ENCODE measurements at regions not wholly inside any gene's neighbourhood (a gene's known extent, or its start where the extent isn't known, plus 50 kb on each side); places are given as distances from the start of the nearest gene placed in this dataset.
A peak's percentile ranks its signal among the peaks of the same experiment; 100 is the strongest.
"Not testable (repeated sequence)": the region's sequence is repeated elsewhere in the genome, so short reads cannot be mapped to it uniquely, and the experiment has no call there.

- not testable (repeated sequence) for DNase-seq
Observed at GRCh38 chr14:34381304-34381703, 80.7 kb downstream of the SPTSSA start.

DNA sequence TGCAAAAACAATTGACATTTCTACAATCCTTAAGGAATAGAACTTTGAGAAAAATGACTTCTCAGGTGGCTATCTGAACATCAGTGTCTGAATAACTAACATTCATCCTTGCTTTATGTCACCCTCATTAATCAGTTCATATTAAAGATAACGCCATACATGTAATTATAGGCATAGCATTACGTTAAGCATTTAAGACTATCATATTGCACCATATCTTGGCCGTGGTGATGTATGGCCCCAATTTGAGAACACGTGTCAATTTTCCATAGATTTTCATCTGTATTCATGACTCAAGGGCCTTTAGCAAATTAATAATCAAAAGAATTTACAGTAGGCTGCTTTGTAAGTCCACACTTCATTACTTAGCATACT lies 81.6 kb downstream of the SPTSSA start:
- DNase-seq: no peak

DNA sequence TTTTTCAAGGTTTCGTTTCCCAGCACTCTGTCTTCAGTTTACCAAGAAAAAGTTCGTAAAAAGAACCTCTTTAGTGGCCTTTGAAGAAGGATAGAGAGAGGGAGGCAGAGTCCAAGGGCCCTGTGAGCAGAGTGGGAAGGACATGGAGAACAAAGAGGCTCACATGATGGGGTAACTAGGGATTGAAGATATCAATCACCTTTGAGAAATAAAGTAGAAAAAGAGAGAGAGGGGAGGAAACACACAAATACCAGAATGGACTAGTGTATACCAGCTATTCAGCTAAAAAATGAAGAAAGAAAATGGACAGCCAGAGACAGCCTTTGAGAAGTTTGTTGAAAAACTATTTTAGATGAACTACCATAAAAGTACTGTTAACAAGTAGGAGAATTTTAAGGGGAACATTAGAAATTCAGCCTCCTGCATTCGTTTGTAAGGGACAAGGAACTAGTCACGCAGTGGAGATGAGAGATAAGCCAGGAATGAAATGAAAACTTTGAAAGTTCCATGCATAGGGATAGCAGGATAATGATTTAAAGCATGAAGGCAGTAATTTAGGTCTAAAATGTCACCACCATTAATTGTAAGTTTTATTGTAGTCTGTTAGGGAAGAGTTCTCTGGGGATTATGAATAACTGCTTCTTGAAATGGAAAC lies 82.1 kb downstream of the SPTSSA start:
- DNase-seq: no peak

GRCh38 chr14:34376649-34377267 lies 85.3 kb downstream of the SPTSSA start:
- DNase-seq: no peak

DNA sequence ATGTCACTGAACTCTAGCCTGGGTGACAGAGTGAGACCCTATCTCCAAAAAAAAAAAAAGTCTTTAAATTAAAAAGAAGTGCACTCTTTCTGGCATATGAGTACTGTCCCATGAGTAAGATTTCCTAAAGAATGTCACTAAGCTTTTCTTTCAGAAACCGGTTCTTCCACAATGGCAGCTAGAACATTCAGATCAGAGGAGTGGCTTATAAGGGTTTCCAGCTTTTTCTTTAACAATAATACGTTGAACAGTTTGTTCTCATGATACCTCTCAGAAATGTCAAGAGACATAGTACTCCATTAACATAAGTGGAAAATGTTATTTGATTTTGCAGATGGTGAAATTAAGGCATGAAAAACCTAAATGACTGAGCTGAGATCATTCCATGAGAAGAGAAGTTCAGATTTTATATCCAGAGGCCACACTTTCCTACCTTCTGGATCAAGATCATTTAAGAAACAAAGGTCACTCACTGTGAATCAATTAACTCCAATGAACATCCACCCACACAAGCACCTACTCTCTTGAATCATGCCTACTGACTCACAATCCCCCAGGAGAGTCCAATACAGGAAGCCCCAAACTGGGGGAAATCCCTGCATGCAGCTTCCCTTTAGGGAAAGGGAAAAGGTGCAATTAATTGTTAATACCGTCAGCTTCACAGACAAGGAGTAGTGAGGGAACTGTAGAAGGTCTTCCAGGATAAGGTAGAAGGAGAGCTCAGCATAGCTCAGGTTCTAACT lies 86.9 kb downstream of the SPTSSA start:
- no peak for DNase-seq

DNA sequence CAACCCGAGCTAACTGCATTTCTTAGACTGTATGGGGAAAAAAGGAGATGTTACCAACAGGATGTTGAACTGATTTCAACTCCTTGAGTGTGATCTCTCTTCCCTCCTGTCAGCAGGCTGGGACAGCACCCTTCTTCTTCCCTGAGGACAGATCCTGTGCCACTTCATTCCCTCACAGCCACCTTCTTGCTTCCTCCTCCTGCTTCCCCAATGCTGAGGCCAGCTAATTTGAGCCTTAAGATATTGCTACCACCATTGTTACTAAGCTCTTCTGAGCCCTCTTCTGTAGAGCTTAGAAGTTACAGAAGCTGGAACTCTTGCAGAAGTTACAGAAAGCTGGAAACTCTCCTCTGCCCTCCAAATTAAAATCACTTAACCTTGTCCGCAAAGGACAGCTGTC lies 88.8 kb downstream of the SPTSSA start:
- no peak for DNase-seq

DNA sequence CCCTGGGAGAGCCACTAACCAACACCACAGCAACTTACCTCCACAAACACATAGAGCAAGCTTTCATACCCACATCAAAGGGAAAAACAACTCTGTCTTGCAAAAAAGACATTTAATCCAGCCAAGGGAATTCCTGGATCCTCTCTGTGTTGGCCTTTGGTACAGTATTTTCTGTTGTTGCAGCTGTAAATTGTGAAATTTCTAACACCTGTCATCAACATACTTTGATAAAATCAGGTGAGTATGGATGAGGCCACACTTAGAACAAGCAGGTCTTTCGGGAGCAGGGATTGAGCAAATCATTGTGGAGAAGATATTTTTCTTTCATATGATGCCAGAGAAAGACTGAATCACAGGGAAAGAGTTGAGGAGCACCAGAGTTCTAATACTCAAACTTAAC lies 89.3 kb downstream of the SPTSSA start:
- DNase-seq: no peak

GRCh38 chr14:34369648-34370030 lies 92.4 kb downstream of the SPTSSA start:
- DNase-seq: no peak

DNA sequence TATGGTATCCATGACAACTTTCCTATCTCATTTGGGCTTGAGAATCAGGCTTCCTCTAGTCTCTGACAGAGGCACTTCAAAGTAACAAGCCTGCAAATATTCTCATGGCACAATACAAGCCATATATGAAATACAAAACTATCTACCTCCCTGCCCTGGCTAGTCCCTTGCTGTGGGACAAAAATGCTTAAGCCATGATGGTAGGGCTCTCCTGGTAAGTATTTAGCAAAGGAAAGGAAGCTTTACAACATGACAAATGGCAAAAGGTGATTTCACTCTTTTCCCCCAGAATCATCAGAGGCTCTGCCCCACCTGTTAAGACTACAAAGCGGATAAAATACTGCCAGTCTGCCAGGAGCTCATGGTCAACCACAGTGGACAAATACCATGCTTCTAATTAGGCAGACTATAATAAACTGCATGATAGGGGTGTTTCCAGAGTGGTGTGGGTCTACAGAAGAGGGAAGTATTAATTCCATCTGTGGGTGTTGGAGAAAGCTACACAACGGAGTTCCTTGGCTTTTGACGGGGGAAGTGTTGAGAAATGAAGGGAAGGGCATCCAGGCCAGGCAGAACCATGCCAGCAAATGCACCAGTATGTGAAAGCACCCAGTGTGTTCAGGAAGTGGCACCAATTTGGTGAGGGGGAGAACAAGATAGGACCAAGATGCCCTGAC lies 92.9 kb downstream of the SPTSSA start:
- no peak for DNase-seq

- peak; percentile 32 for DNase-seq
Observed at GRCh38 chr14:34368115-34368970, 93.7 kb downstream of the SPTSSA start.

GRCh38 chr14:34365309-34365915 lies 96.6 kb downstream of the SPTSSA start:
- peak; percentile 36 for DNase-seq

DNA sequence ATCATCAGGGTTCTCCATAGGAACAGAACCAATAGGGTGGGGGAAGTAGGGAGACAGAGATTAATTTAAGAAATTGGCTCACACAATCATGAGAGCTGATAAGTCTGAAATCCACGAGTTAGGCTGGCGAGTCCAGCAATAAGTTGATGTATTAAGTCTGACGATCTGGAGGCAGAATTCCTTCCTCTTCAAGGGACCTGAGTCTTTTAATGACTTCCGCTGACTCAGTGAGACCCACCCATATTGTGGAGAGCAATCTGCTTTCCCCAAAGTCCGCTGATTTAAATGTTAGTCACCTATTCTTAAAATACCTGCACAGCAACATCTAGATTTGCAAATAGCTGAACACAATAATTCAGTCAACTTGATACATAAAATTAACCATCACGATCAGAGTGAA lies 97.8 kb downstream of the SPTSSA start:
- no peak for DNase-seq

GRCh38 chr14:34363733-34364134 lies 98.3 kb downstream of the SPTSSA start:
- DNase-seq: no peak

GRCh38 chr14:34362641-34363251 lies 99.3 kb downstream of the SPTSSA start:
- DNase-seq: no peak

DNA sequence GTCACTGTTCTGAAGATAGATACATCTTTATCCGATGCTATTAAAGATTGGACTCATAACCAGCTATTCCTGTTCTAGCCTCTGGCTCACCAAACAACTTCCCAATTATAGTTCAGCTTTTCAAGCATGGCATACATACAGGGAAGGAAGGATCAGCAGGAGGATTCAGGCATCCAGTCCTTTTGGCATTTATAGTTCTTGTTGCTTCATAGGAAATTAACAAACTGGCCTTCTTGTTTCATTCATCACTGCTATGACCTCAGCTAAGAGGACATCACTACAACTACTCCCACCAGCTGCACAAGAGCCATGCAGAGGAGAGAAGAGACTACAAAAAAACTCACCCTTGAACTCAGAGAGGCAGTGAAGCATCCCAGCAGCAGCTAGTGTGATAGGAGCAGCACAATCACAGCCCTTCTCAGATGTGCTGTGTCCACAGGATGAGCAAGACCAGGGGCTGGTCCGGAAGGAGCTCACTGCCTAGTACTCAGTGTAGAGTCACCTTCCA lies 100.5 kb downstream of the SPTSSA start:
- no peak for DNase-seq

DNA sequence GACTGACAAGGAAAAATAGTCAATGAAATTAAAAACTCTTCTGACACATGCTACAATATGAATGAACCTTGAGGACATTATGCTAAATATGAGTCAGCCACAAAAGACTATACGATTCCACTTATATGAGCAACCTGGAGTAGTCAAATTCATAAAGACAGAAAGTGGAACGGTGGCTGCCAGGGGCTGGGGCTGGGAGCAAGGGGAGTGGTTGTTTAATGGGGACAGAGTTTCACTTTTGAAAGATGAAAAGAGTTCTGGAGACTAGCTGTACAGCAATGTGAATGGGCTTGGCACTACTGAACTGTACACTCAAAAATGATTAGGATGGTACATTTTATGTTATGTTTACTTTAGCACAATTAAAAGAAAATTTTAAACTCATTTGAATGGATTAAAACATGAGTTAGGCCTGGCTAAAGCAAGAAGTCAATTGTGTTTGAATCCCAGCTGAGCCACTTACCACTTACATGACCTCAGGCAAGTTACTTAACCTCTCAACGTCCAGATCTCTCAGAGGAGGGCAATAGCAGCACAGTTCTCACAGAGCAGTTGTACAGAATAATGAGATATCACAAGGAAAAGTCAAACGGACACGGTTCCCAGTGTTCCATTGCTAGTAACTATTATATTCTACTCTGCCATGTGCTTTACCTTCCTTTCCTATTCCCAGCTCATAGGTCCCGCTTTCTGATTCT lies 102.5 kb downstream of the SPTSSA start:
- no peak for DNase-seq

DNA sequence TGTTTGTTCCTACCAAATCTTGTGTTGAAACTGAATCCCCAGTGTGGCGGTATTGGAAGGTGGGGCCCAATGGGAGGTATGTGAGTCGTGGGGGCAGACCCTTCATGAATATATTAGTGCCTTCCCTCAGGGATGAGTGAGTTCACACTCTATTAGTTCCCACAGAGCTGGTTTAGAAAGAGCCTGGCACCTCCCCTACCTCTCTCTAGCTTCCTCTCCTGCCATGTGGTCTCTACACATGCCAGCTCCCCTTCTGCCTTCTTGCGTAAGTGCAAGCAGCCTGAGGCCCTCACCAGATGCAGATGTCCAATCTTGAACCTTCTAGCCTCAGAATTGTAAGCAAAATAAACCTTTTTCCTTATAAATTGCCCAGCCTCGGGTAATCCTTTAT lies 105.8 kb downstream of the SPTSSA start:
- DNase-seq: no peak

DNA sequence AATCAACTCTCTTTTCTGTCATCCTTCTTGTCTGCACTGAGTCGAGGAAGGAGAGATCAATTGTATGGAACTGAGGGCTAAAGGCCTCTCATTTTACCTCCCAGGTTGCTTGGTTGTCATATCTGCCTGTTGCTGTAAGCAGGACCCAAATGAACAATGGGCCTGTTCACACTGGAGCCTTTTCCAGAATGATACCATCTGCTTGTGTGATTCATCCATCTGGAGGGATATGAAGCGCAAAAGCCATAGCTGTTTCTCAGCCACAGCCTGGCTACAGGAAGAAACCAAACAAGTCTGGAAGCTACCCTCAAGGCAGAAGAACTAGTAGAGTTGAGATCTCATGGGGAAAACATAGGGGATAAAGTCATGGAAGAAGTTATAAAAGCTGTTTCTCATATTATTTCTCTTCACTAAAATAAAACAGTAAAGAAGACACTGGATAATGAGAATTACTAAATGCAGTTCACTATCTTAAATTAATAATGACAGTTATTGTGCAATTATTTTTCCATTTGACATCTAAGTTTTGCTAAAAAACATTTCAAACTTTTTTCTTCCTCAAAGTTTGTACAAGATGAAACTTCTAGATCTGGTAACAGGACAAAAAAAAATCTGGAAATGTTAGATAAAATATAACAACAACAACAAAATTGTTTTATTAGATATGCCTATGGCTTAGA lies 106.3 kb downstream of the SPTSSA start:
- DNase-seq: peak; percentile 35

DNA sequence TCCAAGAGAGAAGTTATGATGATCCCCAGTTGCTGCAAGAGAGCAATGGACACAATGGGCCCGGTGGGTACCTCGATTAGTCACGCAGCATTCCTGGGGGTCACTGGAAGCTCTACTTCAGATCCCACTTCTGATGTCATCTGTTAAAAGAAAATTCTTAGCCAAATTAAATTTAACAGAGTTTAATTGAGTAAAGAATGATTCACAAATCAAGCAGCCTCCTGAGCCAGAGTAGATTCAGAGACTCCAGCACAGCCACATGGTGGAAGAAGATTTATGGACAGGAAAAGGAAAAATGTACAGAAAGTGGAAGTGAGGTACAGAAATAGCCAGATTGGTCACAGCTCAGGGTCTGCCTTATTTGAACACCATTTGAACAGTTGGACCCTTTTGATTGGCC lies 107.5 kb downstream of the SPTSSA start:
- DNase-seq: no peak

GRCh38 chr14:34350903-34351302 lies 111.1 kb downstream of the SPTSSA start:
- DNase-seq: no peak
